ENCODE measurements at regions not wholly inside any gene's neighbourhood (a gene's known extent, or its start where the extent isn't known, plus 50 kb on each side); places are given as distances from the start of the nearest gene placed in this dataset.

GRCh38 chr2:234145511-234145910, 95.0 kb downstream of the SPP2 start:
- no peaks in the 10 kb centered on the region for H3K79me2 ChIP-seq (ENCODE audit: insufficient read depth, low read length)
- H3K4me2 ChIP-seq (ENCODE audit: low read length), result no peak overlapping the region
- H4K20me1 ChIP-seq (ENCODE audit: insufficient read depth), result no peaks in the 10 kb centered on the region
- H3K9me2 ChIP-seq (ENCODE audit: insufficient read depth), result no peaks in the 10 kb centered on the region
- no peak overlapping the region for H3K27ac ChIP-seq (ENCODE audit: low read depth, low read length)
- ChIA-PET RAD21 (ENCODE audit: low non-redundant PET in 1 of 2, low total read pairs in 2 of 2, uncharacterized antibody in 2 of 2, unreplicated experiment in 2 of 2) (no interaction called here), CTCF (no interaction called here), POLR2A (no interaction called here)
- H3K36me3 ChIP-seq (ENCODE audit: control insufficient read depth in 1 of 2, insufficient read depth in 2 of 2, low read length in 2 of 2), result no peaks in the 10 kb centered on the region
- no peaks in the 10 kb centered on the region for H3K27me3 ChIP-seq (ENCODE audit: insufficient read depth, low read length)
- no peak for TF ChIP-seq EZH2phosphoT487 (IDR thresholded peaks at IDR 0.05; ENCODE audit: borderline replicate concordance)
- TF ChIP-seq CEBPB (IDR thresholded peaks at IDR 0.05; ENCODE audit: low read depth), result no peak
- TF ChIP-seq SIN3A (IDR thresholded peaks at IDR 0.05; ENCODE audit: low read depth), result no peak
- no peak for TF ChIP-seq YY1 (IDR thresholded peaks at IDR 0.05; ENCODE audit: extremely low read depth, insufficient replicate concordance, low read depth, low read length)
- TF ChIP-seq SP1 (IDR thresholded peaks at IDR 0.05; ENCODE audit: low read depth), result no peak
- TF ChIP-seq CTCF (IDR thresholded peaks at IDR 0.05 in 2 of 3, conservative IDR thresholded peaks at IDR 0.05 in 1 of 3; ENCODE audit: borderline replicate concordance in 1 of 3, insufficient read depth in 1 of 3, low read depth in 2 of 3, low read length in 2 of 3), result no peak
- no peak for TF ChIP-seq POLR2A (IDR thresholded peaks at IDR 0.05; ENCODE audit: borderline replicate concordance, extremely low read depth, insufficient read depth, insufficient read length)
- TF ChIP-seq ZBTB33 (IDR thresholded peaks at IDR 0.05; ENCODE audit: extremely low read depth, insufficient replicate concordance, low read length), result no peak
- no peak for TF ChIP-seq EGR1 (IDR thresholded peaks at IDR 0.05; ENCODE audit: low read depth)
- no peak for TF ChIP-seq ELF1 (IDR thresholded peaks at IDR 0.05; ENCODE audit: borderline replicate concordance, low read depth)
- no peak for TF ChIP-seq MAX (IDR thresholded peaks at IDR 0.05)
- TF ChIP-seq ZFX (IDR thresholded peaks at IDR 0.05), result no peak
- TF ChIP-seq ZNF274 (IDR thresholded peaks at IDR 0.05; ENCODE audit: low read depth, low read length), result no peak
- TF ChIP-seq TCF7L2 (IDR thresholded peaks at IDR 0.05; ENCODE audit: borderline replicate concordance, extremely low read depth, insufficient read depth, insufficient read length), result no peak
- no peak for TF ChIP-seq RAD21 (IDR thresholded peaks at IDR 0.05; ENCODE audit: low read depth)
- no peak for TF ChIP-seq SRF (IDR thresholded peaks at IDR 0.05; ENCODE audit: low read depth)
- TF ChIP-seq POLR2AphosphoS5 (IDR thresholded peaks at IDR 0.05; ENCODE audit: low read depth, low read length), result no peak
- no peaks in the 10 kb centered on the region for H3K9me3 ChIP-seq (ENCODE audit: control insufficient read depth in 1 of 2, insufficient read depth in 1 of 2, low read depth in 1 of 2, low read length in 2 of 2)
- no TSS peak for BruUV-seq (replicated peaks)
- no peak for DNase-seq (ENCODE audit: low read depth, low spot score)
- no peak overlapping the region for H2AFZ ChIP-seq (ENCODE audit: low read depth, low read length, poor library complexity, severe bottlenecking)
- intact Hi-C loops (cut with micrococcal nuclease), result no loop called here
- no peak overlapping the region for H3K4me3 ChIP-seq (replicated peaks in 1 of 2; ENCODE audit: low read depth in 1 of 2, low read length in 2 of 2)
- ATAC-seq, result no peak
- H3K9ac ChIP-seq (ENCODE audit: low read length), result no peak overlapping the region
- peaks cover 14 to 24% of the 10 kb centered on the region in 2 experiments for H3K4me1 ChIP-seq (ENCODE audit: control insufficient read depth in 1 of 2, insufficient read depth in 2 of 2, low read length in 2 of 2)

All from HCT116 (cell line).